ENCODE measurements at regions not wholly inside any gene's neighbourhood (a gene's known extent, or its start where the extent isn't known, plus 50 kb on each side); places are given as distances from the start of the nearest gene placed in this dataset.
"Not testable (repeated sequence)": the region's sequence is repeated elsewhere in the genome, so short reads cannot be mapped to it uniquely, and the experiment has no call there.

- Histone ChIP-seq H3K4me1 (ENCODE audit: control insufficient read depth, insufficient read depth, low read length) (no peaks in the 10 kb centered on the region), H3K36me3 (ENCODE audit: control insufficient read depth, insufficient read depth, low read length) (no peaks in the 10 kb centered on the region), H3K9me3 (ENCODE audit: control insufficient read depth, low read length) (no peaks in the 10 kb centered on the region), H3K4me3 (ENCODE audit: insufficient read depth, low read depth, low read length) (no peak overlapping the region), H3K27me3 (ENCODE audit: control insufficient read depth, insufficient read depth, low read length, poor library complexity, severe bottlenecking) (no peaks in the 10 kb centered on the region), H3K27ac (ENCODE audit: insufficient read depth, low read depth, low read length, poor library complexity, severe bottlenecking) (no peak overlapping the region)
- WGBS, 2 experiments: 89 to 97% methylated on average over 3 of the region's 3 CpGs
Observed at GRCh38 chr2:183718246-183718645, 594.0 kb downstream of the NUP35 start.

- 94 to 97% methylated on average over 2 of the region's 2 CpGs for WGBS, 2 experiments
- Histone ChIP-seq H3K9me3 (ENCODE audit: control insufficient read depth, low read length) (no peaks in the 10 kb centered on the region), H3K27ac (ENCODE audit: insufficient read depth, low read depth, low read length, poor library complexity, severe bottlenecking) (no peak overlapping the region), H3K36me3 (ENCODE audit: control insufficient read depth, insufficient read depth, low read length) (no peaks in the 10 kb centered on the region), H3K4me1 (ENCODE audit: control insufficient read depth, insufficient read depth, low read length) (no peaks in the 10 kb centered on the region), H3K27me3 (ENCODE audit: control insufficient read depth, insufficient read depth, low read length, poor library complexity, severe bottlenecking) (no peaks in the 10 kb centered on the region), H3K4me3 (ENCODE audit: insufficient read depth, low read depth, low read length) (no peak overlapping the region)
Observed at GRCh38 chr2:183723278-183723677, 599.0 kb downstream of the NUP35 start.

GRCh38 chr2:183729380-183729779 is 605.1 kb downstream of the NUP35 start:
- Histone ChIP-seq H3K36me3 (ENCODE audit: control insufficient read depth, insufficient read depth, low read length) (no peaks in the 10 kb centered on the region), H3K4me3 (ENCODE audit: insufficient read depth, low read depth, low read length) (no peak overlapping the region), H3K4me1 (ENCODE audit: control insufficient read depth, insufficient read depth, low read length) (no peaks in the 10 kb centered on the region), H3K9me3 (ENCODE audit: control insufficient read depth, low read length) (no peaks in the 10 kb centered on the region), H3K27ac (ENCODE audit: insufficient read depth, low read depth, low read length, poor library complexity, severe bottlenecking) (no peak overlapping the region), H3K27me3 (ENCODE audit: control insufficient read depth, insufficient read depth, low read length, poor library complexity, severe bottlenecking) (no peaks in the 10 kb centered on the region)
- 100% methylated on average over 1 of the region's 2 CpGs; no CpG with 5 or more reads in 1 of the 2 experiments for WGBS, 2 experiments

- H3K4me1 ChIP-seq (ENCODE audit: control insufficient read depth, insufficient read depth, low read length): no peaks in the 10 kb centered on the region
- H3K9me3 ChIP-seq (ENCODE audit: control insufficient read depth, low read length): no peaks in the 10 kb centered on the region
- no peak overlapping the region for H3K27ac ChIP-seq (ENCODE audit: insufficient read depth, low read depth, low read length, poor library complexity, severe bottlenecking)
- H3K4me3 ChIP-seq (ENCODE audit: insufficient read depth, low read depth, low read length): no peak overlapping the region
- no peaks in the 10 kb centered on the region for H3K36me3 ChIP-seq (ENCODE audit: control insufficient read depth, insufficient read depth, low read length)
- no peaks in the 10 kb centered on the region for H3K27me3 ChIP-seq (ENCODE audit: control insufficient read depth, insufficient read depth, low read length, poor library complexity, severe bottlenecking)
- 88 to 91% methylated on average over 2 of the region's 2 CpGs for WGBS, 2 experiments
Observed at GRCh38 chr2:183740241-183740640, 616.0 kb downstream of the NUP35 start.

GRCh38 chr2:183752571-183752970 is 628.3 kb downstream of the NUP35 start:
- no peaks in the 10 kb centered on the region for H3K9me3 ChIP-seq (ENCODE audit: control insufficient read depth, low read length)
- H3K27ac ChIP-seq (ENCODE audit: insufficient read depth, low read depth, low read length, poor library complexity, severe bottlenecking): no peak overlapping the region
- H3K4me3 ChIP-seq (ENCODE audit: insufficient read depth, low read depth, low read length): no peak overlapping the region
- WGBS, 2 experiments: 72 to 95% methylated on average over 1 to 3 of the region's 3 CpGs
- no peaks in the 10 kb centered on the region for H3K4me1 ChIP-seq (ENCODE audit: control insufficient read depth, insufficient read depth, low read length)
- no peaks in the 10 kb centered on the region for H3K27me3 ChIP-seq (ENCODE audit: control insufficient read depth, insufficient read depth, low read length, poor library complexity, severe bottlenecking)
- H3K36me3 ChIP-seq (ENCODE audit: control insufficient read depth, insufficient read depth, low read length): no peaks in the 10 kb centered on the region

- Histone ChIP-seq H3K27me3 (ENCODE audit: control insufficient read depth, insufficient read depth, low read length, poor library complexity, severe bottlenecking) (no peaks in the 10 kb centered on the region), H3K27ac (ENCODE audit: insufficient read depth, low read depth, low read length, poor library complexity, severe bottlenecking) (no peak overlapping the region), H3K4me1 (ENCODE audit: control insufficient read depth, insufficient read depth, low read length) (no peaks in the 10 kb centered on the region), H3K9me3 (ENCODE audit: control insufficient read depth, low read length) (no peaks in the 10 kb centered on the region), H3K4me3 (ENCODE audit: insufficient read depth, low read depth, low read length) (no peak overlapping the region), H3K36me3 (ENCODE audit: control insufficient read depth, insufficient read depth, low read length) (no peaks in the 10 kb centered on the region)
- 100% methylated on average over 1 of the region's 1 CpG; no CpG with 5 or more reads in 1 of the 2 experiments for WGBS, 2 experiments
Observed at GRCh38 chr2:183759033-183759432, 634.8 kb downstream of the NUP35 start.

GRCh38 chr2:183773775-183774174 is 649.5 kb downstream of the NUP35 start:
- Histone ChIP-seq H3K9me3 (ENCODE audit: control insufficient read depth, low read length) (no peaks in the 10 kb centered on the region), H3K36me3 (ENCODE audit: control insufficient read depth, insufficient read depth, low read length) (no peaks in the 10 kb centered on the region), H3K4me1 (ENCODE audit: control insufficient read depth, insufficient read depth, low read length) (no peaks in the 10 kb centered on the region), H3K4me3 (ENCODE audit: insufficient read depth, low read depth, low read length) (no peak overlapping the region), H3K27ac (ENCODE audit: insufficient read depth, low read depth, low read length, poor library complexity, severe bottlenecking) (no peak overlapping the region), H3K27me3 (ENCODE audit: control insufficient read depth, insufficient read depth, low read length, poor library complexity, severe bottlenecking) (no peaks in the 10 kb centered on the region)
- 94 to 100% methylated on average over 2 to 3 of the region's 3 CpGs for WGBS, 2 experiments

GRCh38 chr2:183780072-183780471 is 655.8 kb downstream of the NUP35 start:
- Histone ChIP-seq H3K27ac (ENCODE audit: insufficient read depth, low read depth, low read length, poor library complexity, severe bottlenecking) (no peak overlapping the region), H3K27me3 (ENCODE audit: control insufficient read depth, insufficient read depth, low read length, poor library complexity, severe bottlenecking) (no peaks in the 10 kb centered on the region), H3K36me3 (ENCODE audit: control insufficient read depth, insufficient read depth, low read length) (no peaks in the 10 kb centered on the region), H3K9me3 (ENCODE audit: control insufficient read depth, low read length) (no peaks in the 10 kb centered on the region), H3K4me1 (ENCODE audit: control insufficient read depth, insufficient read depth, low read length) (no peaks in the 10 kb centered on the region), H3K4me3 (ENCODE audit: insufficient read depth, low read depth, low read length) (no peak overlapping the region)
- 93 to 96% methylated on average over 2 of the region's 2 CpGs for WGBS, 2 experiments

- Histone ChIP-seq H3K9me3 (ENCODE audit: control insufficient read depth, low read length) (no peaks in the 10 kb centered on the region), H3K4me3 (ENCODE audit: insufficient read depth, low read depth, low read length) (no peak overlapping the region), H3K36me3 (ENCODE audit: control insufficient read depth, insufficient read depth, low read length) (no peaks in the 10 kb centered on the region), H3K27me3 (ENCODE audit: control insufficient read depth, insufficient read depth, low read length, poor library complexity, severe bottlenecking) (no peaks in the 10 kb centered on the region), H3K27ac (ENCODE audit: insufficient read depth, low read depth, low read length, poor library complexity, severe bottlenecking) (no peak overlapping the region), H3K4me1 (ENCODE audit: control insufficient read depth, insufficient read depth, low read length) (no peaks in the 10 kb centered on the region)
- 81 to 88% methylated on average over 1 of the region's 1 CpG for WGBS, 2 experiments
Observed at GRCh38 chr2:183782436-183782835, 658.2 kb downstream of the NUP35 start.

GRCh38 chr2:183788796-183789195 is 664.6 kb downstream of the NUP35 start:
- not testable (repeated sequence) for H3K9me3 ChIP-seq (ENCODE audit: control insufficient read depth, low read length); H3K27me3 ChIP-seq (ENCODE audit: control insufficient read depth, insufficient read depth, low read length, poor library complexity, severe bottlenecking)
- 92% methylated on average over 8 of the region's 8 CpGs for WGBS, 2 experiments

More at GRCh38 chr2:183788796-183789195, 664.6 kb downstream of the NUP35 start:
- H3K4me3 ChIP-seq (ENCODE audit: insufficient read depth, low read depth, low read length); H3K4me1 ChIP-seq (ENCODE audit: control insufficient read depth, insufficient read depth, low read length); H3K36me3 ChIP-seq (ENCODE audit: control insufficient read depth, insufficient read depth, low read length); H3K27ac ChIP-seq (ENCODE audit: insufficient read depth, low read depth, low read length, poor library complexity, severe bottlenecking): not testable (repeated sequence)
